IPS-15b (cell line): ENCODE measurements at regions not wholly inside any gene's neighbourhood (a gene's known extent, or its start where the extent isn't known, plus 50 kb on each side); places are given as distances from the start of the nearest gene placed in this dataset.

Source experiments
- H3K27me3 ChIP-seq: one replicate; pipeline ENCODE4 v1.6.1; 2013; ENCODE audit warnings: low read length; ENCODE audit not compliant: control insufficient read depth, insufficient read depth
- H3K36me3 ChIP-seq: one replicate; pipeline ENCODE4 v1.6.1; 2013; ENCODE audit warnings: low read length; ENCODE audit not compliant: control insufficient read depth, insufficient read depth
- H3K4me1 ChIP-seq: one replicate; pipeline ENCODE4 v1.6.1; 2013; ENCODE audit warnings: mild to moderate bottlenecking, low read length; ENCODE audit not compliant: control insufficient read depth, insufficient read depth
- H3K4me3 ChIP-seq: one replicate; pipeline ENCODE4 v1.5.1; 2013; ENCODE audit warnings: low read depth, low read length
- H3K9ac ChIP-seq: one replicate; pipeline ENCODE4 v1.6.1; 2013; ENCODE audit warnings: low read depth, mild to moderate bottlenecking, low read length
- H3K9me3 ChIP-seq: one replicate; pipeline ENCODE4 v1.6.1; 2013; ENCODE audit warnings: mild to moderate bottlenecking, low read length; ENCODE audit not compliant: control insufficient read depth, insufficient read depth

DNA sequence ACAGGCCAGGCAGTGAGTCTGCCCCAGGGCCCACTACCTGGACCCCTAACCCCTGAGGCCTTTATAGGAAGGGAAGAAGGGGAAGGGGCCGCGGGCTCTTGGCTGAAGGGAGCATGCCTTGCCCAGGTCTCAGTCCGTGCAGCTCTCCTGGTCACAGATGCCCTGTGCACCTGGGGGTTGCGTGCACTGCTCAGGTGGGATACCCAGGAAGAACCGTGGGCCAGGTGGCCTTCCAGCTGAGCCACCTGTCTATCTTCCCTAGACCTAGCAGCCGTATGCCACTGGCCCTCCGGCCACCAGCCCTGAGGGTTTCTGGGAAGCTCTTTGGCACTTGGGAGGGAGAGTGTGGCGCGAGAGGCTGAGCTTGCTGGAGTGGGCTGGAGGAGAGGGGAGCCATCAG lies 1178.6 kb downstream of the BRD1 start:
- Histone ChIP-seq H3K27me3 (no peaks in the 10 kb centered on the region), H3K4me3 (no peak overlapping the region), H3K9ac (no peak overlapping the region), H3K4me1 (no peaks in the 10 kb centered on the region), H3K9me3 (no peaks in the 10 kb centered on the region), H3K36me3 (peaks cover 10% of the 10 kb centered on the region)

DNA sequence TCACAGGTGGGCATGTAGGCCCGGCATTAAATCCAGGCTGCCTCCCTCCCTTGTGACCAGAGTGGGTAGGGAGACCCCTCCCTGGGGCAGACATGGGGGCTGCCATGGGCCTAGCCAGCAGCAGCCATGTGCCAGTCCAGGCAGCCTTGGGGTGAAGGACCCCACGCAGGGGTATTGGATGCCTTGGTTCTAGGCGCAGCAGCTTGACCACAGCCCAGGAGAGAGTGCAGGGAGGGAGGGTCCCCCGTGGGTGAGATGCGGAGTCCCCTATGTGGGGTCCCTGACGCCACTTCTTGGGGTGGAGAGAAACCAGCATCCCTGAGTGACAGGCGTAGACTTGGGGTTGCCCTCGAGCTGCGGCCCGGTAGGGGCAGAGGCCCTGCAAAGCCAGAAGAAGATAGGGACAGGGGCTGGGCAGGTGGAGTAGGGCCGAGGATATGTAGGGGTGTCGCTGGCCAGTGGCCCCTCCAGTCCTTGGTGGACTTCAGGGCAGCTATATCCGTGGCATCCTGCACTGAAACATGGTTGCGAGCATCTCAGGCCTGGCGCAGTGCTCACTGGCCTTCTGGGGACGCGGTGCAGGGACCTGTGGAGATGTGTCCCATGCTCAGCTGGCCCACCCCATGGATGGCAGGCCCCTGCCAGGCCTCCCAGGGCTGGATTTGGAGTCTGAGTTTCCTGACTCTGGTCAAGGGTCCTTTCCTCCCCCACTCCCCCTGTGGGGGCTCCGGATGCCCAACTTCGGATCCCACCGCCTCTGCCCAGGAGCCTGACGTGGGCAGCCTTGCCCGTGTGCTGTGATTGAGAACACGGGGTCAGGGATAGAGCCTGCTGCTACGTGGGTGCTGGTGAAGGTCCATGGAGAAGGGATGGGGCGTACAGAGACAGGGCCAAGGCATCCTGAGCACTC lies 1179.8 kb downstream of the BRD1 start:
- no peaks in the 10 kb centered on the region for H3K4me1 ChIP-seq
- H3K36me3 ChIP-seq: peaks cover 10% of the 10 kb centered on the region
- H3K27me3 ChIP-seq: no peaks in the 10 kb centered on the region
- H3K4me3 ChIP-seq: no peak overlapping the region
- no peak overlapping the region for H3K9ac ChIP-seq
- H3K9me3 ChIP-seq: no peaks in the 10 kb centered on the region

- Histone ChIP-seq H3K36me3 (peaks cover 6% of the 10 kb centered on the region), H3K4me3 (no peak overlapping the region), H3K27me3 (no peaks in the 10 kb centered on the region), H3K9ac (no peak overlapping the region), H3K4me1 (no peaks in the 10 kb centered on the region), H3K9me3 (no peaks in the 10 kb centered on the region)
Observed at GRCh38 chr22:48647051-48647450, 1180.6 kb downstream of the BRD1 start.

DNA sequence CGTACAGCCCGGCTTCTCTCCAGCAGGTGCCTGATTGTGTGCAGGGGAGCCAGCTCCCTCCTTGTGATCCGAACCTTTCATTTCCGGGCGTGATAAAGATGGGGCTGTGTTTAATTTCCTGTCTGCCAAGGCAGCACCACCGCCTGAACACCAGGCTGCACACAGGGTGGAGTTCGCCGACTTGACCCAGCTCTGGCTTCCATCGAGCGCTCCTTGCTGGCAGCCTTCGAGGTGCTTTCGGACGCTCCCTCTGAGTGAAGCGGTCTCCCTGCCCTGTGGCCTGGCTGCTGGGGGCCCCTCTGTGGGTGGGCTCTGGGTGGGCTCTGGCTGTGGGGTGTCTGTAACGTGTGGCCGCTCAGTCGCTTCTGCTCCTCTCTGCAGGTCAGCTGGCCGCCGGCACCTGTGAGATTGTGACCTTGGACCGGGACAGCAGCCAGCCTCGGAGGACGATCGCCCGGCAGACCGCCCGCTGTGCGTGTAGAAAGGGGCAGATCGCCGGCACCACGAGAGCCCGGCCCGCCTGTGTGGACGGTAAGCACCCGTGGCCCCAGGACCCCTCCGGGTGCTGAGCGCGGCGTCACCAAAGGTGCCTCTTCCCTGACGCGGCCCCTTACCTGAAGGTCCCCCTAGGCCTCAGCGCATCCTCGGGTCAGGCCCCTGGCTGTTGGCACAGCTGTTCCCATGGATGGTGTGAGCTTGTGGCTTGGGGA lies 1181.3 kb downstream of the BRD1 start:
- H3K9me3 ChIP-seq: no peaks in the 10 kb centered on the region
- peaks cover 4% of the 10 kb centered on the region for H3K36me3 ChIP-seq
- no peak overlapping the region for H3K4me3 ChIP-seq
- H3K4me1 ChIP-seq: no peaks in the 10 kb centered on the region
- no peak overlapping the region for H3K9ac ChIP-seq
- no peaks in the 10 kb centered on the region for H3K27me3 ChIP-seq

DNA sequence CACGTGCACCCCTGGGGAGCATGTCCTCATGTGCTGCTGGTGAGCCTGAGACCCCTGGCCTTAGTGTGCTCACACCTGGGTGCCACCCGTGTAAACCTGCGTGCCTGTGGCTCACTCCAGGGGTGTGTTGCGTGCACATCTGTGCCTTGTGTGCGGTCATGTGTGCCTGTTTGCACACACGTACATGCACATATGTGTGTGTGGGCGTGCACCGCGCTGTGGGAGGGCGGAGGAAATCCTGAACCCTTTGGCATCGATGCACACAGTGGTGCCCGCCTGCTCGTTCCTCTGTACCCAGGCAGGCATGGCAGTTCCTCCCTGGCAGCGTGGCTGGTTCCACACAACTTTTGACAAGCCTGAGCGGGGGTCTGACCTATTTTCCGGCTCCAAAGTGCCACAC lies 1181.9 kb downstream of the BRD1 start:
- H3K4me3 ChIP-seq: no peak overlapping the region
- H3K9ac ChIP-seq: no peak overlapping the region
- H3K27me3 ChIP-seq: no peaks in the 10 kb centered on the region
- H3K36me3 ChIP-seq: peaks cover 4% of the 10 kb centered on the region
- no peaks in the 10 kb centered on the region for H3K9me3 ChIP-seq
- H3K4me1 ChIP-seq: no peaks in the 10 kb centered on the region

DNA sequence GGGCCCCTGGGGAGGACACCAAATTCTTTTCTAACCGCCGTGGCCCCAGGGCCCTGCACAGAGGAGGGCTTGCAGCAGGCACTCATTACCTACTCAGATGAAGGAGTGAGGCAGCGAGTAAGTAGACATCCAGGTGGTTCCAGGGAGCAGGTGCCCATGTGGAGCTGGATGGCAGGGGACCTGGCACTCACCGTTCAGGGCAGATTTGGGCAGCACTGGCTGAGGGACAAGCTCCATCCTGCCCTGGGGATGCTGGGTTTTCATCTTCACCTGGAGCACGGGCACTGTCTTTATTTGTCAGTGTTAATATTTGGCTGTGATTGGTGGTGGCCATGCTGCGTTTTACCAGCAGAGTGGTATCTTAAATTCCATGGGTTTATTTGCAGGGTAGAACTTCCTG lies 1182.7 kb downstream of the BRD1 start:
- peaks cover 4% of the 10 kb centered on the region for H3K36me3 ChIP-seq
- no peaks in the 10 kb centered on the region for H3K27me3 ChIP-seq
- H3K4me3 ChIP-seq: no peak overlapping the region
- no peak overlapping the region for H3K9ac ChIP-seq
- H3K4me1 ChIP-seq: no peaks in the 10 kb centered on the region
- H3K9me3 ChIP-seq: no peaks in the 10 kb centered on the region

DNA sequence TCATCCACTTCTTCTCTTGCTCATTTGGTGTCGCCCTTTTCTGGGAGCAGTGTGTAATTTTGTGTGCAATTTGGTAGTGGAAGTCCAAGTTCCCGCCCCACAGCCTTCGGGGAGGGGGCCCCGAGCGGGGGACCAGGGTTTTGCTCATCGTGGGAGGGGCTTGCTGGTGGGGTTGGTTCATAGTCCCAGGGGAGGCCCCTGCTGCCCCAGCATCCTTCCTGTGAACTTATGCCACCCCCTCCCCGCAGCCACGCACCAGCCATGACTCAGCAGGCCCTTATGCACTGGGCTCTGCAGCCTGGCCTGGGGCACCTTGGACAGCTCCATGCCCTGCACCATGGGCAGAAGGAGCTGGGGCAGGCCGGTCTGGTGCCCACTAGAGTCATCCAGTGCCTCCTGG lies 1183.6 kb downstream of the BRD1 start:
- H3K36me3 ChIP-seq: peaks cover 4% of the 10 kb centered on the region
- no peaks in the 10 kb centered on the region for H3K4me1 ChIP-seq
- no peaks in the 10 kb centered on the region for H3K27me3 ChIP-seq
- no peak overlapping the region for H3K4me3 ChIP-seq
- H3K9me3 ChIP-seq: no peaks in the 10 kb centered on the region
- H3K9ac ChIP-seq: no peak overlapping the region

DNA sequence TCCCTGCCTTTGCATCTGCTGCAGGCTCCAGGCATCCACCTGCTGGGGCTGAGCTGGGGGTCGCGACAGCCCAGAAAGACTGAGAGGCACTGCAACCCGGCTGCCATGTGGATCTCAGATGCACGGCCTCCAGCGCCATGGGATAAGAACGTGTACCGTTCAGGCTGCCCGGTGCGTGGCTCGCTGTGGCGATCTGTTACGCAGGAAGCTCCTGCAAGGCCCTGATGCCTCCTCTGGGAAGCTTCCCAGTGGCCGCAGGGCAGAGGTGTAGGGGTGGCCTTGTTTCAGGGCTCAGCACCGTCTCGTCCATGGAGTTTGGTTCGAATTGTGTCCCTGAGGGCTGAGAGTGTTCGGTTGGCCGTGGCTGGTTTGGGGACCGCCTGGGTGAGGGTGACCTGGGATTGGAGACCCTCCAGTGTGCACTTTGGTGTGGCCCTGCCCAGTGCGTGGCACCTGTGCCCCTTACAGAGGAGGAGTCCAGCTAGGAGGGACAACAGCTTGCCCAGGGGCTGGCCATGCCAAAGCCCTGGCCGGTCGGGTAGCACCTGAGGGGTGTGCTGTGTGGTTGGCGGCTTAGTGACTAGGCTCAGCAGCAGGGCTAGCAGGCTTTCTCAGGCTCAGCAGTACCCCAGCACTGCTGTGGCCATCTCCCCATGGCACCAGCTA lies 1184.5 kb downstream of the BRD1 start:
- no peak overlapping the region for H3K4me3 ChIP-seq

GRCh38 chr22:48642550-48642949 lies 1185.1 kb downstream of the BRD1 start:
- H3K27me3 ChIP-seq: no peaks in the 10 kb centered on the region
- H3K4me3 ChIP-seq: no peak overlapping the region
- H3K9me3 ChIP-seq: no peaks in the 10 kb centered on the region
- no peak overlapping the region for H3K9ac ChIP-seq
- peaks cover 4% of the 10 kb centered on the region for H3K36me3 ChIP-seq
- H3K4me1 ChIP-seq: no peaks in the 10 kb centered on the region

More for the DNA sequence above, 1184.5 kb downstream of the BRD1 start:
- H3K27me3 ChIP-seq: no peaks in the 10 kb centered on the region
- no peaks in the 10 kb centered on the region for H3K9me3 ChIP-seq
- H3K4me1 ChIP-seq: no peaks in the 10 kb centered on the region
- no peak overlapping the region for H3K9ac ChIP-seq
- peaks cover 4% of the 10 kb centered on the region for H3K36me3 ChIP-seq

DNA sequence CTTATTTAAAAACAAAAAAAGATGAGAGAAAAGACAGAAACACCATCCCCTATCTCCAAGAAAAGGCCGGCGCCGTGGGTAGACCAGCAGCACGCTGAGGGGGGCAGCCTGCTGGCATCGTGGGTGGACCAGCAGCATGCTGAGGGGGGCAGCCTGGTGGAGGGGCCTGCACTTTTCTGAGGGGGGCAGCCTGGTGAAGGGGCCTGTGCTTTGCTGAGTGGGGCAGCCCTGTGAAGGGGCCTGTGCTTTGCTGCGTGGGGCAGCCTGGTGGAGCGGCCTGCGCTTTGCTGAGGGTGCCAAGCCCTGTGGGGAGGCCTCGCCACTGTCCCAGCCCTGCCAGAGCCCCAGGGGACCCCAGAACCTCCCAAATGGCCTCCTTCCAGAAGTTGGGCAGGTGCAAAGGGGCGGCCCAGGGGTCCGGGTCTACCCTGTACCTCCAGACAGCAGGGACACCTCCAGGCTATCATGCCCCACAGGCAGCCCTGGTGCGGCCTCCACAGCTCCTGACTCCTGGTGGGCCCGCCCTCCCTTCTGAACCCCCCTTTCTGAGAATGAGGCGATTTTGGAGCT lies 1185.7 kb downstream of the BRD1 start:
- Histone ChIP-seq H3K4me1 (no peaks in the 10 kb centered on the region), H3K27me3 (no peaks in the 10 kb centered on the region), H3K4me3 (no peak overlapping the region), H3K36me3 (peaks cover 4% of the 10 kb centered on the region), H3K9me3 (no peaks in the 10 kb centered on the region), H3K9ac (no peak overlapping the region)

DNA sequence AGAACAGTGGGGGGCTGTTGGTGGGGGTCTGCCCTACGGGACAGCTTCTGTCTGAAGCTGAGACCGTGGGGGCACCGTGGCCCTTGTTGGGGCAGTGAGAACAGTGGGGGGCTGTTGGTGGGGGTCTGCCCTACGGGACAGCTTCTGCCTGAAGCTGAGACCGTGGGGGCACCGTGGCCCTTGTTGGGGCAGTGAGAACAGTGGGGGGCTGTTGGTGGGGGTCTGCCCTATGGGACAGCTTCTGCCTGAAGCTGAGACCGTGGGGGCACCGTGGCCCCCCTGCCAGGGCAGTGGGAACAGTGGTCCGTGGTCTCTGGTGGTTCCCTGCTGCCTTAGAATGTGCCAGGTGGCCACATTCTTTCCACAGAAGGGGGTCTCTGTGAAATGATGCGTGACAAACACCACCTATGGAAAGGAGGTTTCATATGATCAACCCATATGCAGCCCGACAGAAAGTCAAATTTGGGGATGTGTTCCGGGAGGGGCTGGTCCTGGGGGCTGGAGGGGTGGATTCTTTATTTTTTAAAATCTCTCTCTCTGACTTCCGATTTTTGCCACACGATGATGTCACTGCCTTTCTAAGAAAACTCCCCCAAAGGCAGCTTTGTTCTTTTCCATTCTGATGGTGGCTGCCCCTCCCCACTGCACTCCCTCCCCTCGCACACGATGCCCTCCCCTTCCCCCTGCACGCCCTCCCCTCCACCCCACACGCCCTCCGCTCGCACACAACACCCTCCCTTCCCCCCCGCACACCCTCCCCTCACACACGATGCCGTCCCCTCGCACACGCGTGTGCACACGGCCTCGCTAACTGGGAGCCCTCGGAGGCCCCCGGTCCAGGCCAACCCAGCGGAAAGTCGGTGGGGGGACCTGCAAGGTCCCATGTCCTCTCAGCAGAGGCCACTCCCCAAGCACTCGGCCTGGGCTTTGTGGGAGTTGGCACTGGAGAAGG lies 1186.5 kb downstream of the BRD1 start:
- H3K4me1 ChIP-seq: no peaks in the 10 kb centered on the region

More for the DNA sequence above, 1186.5 kb downstream of the BRD1 start:
- Histone ChIP-seq H3K9me3 (no peaks in the 10 kb centered on the region), H3K36me3 (no peaks in the 10 kb centered on the region), H3K27me3 (no peaks in the 10 kb centered on the region), H3K9ac (no peak overlapping the region), H3K4me3 (no peak overlapping the region)
